Inflammatory macrophage treated with lipopolysaccharide for 4 hours (primary cell): ENCODE measurements at regions not wholly inside any gene's neighbourhood (a gene's known extent, or its start where the extent isn't known, plus 50 kb on each side); places are given as distances from the start of the nearest gene placed in this dataset.

ENCODE experiments used
- DNase-seq: peaks from one replicate; pipeline ENCODE4 v3.0.0-alpha.2; 2020

DNA sequence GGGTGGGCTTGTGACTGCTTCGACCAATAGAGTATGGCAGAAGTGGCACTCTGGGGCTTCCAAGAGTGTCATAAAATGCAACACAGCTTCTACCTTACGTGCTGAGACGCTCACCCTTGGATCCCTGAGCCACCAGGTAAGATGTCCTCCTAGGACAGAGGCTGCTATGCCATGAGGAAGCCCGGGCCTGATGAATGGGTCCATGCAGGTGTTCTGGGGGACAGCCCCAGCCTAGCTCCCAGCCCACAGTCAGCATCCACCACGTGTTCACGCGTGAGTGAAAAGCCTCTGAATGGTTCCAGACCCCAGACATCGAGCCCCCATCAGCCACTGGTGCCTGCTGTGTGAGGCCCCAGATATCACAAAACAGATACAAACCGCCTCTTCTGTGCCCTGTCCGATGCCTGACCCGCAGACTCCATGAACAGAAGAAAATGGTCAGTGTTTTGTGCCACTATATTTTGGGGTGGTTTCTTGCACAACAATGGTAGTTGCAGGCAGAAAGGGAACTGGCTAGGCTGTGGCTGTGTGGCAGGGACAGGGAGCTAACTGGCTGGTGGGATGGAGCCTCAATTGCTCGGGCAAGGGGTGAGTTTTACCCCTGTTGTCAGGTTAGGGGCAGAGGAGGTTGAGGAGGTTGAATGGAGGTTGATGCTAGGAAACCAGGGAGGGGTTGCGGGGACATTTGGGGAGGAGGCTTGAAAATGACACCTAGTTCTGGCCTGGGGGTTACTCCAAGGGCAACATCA lies 92.2 kb downstream of the LINGO1 start:
- DNase-seq, result no peak

DNA sequence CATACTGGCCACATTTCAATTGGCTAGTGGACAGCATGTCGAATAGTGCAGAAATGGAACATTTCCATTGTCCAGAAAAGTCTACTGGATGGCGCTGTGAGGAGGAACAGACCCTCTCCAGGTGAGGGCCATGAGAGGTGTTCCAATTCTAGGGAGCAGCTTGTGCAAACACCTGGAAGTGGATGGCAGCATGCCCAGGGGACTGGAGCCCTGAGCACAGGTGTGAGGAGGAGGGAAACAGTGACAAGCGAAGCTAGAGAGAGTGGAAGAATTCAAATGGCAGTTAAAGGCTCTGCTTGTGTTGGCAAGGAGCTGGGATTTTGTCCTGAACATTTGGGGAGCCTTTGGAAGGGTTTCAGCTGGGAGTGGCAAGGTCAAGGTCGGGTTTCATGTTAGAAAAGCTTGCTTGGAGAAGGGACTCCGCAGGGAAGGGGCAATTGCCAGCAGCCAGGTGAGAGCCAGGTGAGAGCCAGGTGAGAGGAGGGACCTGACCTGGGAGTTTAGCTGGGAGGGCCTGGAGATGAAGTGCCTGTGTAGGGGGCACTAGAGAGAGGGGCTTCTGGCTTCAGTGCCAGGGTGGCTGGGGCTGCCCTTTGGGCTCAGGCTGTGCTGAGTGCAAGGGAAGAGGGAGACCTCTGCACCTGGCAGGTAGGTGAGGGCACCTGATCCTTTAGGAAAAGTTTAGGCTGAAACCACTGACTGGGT lies 93.8 kb downstream of the LINGO1 start:
- DNase-seq, result no peak

DNA sequence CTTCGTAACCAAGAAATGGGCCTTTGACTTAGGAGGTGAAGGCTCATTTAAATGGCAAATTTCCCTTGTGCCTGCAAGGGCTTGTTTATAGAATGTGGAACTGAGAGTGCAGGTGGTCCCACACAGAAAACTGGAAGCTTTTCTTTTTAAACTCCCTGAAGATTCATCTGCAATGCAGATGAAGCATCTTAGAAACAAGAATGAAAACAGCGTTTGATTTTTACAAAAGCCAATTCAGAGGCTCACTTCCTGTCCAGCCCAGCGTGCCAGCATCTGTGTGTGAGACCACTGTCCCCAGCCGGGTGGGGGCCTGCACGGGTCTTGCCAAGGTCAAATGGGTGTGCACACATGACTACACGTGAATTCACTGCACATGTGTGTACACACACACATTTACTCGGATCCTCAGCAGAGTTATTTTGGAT lies 94.7 kb downstream of the LINGO1 start:
- no peak for DNase-seq

DNA sequence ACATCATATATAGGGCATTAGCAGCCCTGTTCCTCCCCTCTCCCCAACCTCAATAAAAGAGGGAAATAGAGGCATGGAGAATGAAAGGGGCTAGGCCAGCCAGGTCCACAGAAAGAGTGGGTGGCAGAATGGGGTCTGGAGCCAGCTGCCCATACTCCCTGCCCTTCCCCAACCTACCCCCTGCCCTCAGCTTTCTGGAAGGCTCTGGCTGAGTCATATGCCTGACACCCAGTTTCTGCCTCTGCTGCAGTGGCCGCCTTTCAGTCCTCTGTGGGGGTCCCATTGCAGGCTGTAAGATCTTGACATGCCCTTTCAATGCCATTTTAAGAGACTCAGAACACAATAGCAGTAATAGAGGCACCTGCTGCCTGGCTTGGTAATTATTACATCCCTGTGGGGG lies 95.7 kb downstream of the LINGO1 start:
- no peak for DNase-seq

DNA sequence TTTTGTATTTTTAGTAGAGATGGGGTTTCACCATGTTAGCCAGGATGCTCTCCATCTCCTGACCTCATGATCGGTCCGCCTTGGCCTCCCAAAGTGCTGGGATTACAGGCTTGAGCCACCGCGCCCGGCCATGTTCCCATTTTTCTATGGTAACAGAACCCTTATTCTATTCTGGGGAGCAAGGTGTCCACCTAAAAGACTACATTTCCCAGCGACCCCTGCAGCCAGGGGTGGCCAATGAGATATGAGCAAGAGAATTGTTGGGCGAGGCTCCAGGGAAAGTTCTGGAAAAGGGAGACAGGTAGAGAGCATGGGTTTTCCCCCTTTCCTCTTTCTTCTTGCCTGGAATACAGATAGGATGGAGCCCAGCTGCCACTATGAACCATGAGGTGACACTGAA lies 96.9 kb downstream of the LINGO1 start:
- no peak for DNase-seq
